CD4-positive, alpha-beta T cell treated with Interleukin-1 beta for 1 hour (primary cell): ENCODE measurements at regions not wholly inside any gene's neighbourhood (a gene's known extent, or its start where the extent isn't known, plus 50 kb on each side); places are given as distances from the start of the nearest gene placed in this dataset.

Experiments
- DNase-seq, 2 donors: peaks; one replicate each; pipeline ENCODE4 v3.0.0-alpha.2; 2020 to 2022

DNA sequence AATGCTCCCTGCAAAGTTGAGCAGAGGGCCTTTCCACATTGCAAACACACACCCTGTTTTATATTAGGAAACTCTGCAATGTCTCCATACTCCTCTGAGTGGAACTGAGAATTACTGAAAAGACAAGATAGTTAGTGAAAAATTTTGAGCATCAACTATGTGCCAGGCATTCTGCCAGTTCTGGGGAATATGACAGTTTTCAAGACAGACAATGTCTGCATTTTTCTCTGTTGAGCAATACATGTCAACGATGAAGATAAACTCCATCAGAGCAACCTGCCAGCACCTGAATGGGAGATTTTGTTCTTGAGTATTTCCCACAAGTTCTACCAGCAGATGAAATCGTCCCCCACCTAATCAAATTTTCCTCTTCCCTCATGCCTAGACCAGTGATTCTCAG, 203.4 kb upstream of the BMPER start:
- DNase-seq = no peak

DNA sequence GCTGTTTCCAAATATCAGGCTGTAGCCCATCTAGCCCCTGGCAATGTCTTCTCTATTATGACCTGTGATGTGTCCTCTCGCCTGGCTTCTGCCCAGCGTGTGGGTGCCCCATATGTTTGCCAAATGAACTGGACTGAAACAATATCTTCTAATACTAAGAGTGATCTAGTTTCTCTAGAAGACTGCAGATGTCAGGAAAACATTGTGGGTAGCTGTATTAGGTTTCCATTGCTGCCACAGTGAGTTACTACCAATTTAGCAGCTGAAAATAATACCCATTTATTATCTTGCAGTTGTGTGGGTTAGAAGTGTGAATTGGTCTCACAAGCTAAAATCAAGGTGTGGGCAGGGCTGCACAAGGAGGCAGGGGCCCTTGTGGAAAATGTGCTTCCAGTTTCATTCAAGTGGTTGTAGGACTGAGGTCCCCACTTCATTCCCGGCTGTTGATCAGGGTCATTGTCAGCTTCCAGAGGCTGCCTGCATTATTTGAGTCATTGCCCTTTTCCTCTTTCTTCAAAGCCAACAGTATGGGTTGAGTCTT, 202.8 kb upstream of the BMPER start:
- DNase-seq = no peak

DNA sequence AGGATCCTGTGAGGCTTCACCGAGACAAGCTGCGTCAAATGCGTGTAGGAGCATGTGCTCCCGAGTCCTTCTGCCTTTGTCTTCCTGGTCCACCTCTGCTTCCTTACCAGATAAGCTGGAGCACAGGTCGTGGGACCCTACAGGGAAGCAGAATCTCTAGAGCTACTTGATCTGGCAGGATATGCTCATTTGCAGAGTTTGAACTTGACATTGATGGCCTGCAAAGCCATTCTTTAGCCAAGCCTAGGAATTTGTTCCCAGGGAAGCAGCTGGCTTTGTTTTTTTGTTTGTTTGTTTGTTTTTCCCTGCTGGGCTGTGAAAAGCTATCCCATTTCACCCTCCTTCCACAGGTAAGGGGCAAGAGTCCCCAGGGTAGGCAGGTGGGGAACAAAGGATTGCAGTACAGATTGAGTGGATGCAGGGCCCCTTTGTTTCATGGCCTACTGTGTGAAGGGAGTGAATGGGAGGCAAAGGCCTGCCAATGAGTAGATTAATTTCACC, 200.0 kb upstream of the BMPER start:
- no peak for DNase-seq

DNA sequence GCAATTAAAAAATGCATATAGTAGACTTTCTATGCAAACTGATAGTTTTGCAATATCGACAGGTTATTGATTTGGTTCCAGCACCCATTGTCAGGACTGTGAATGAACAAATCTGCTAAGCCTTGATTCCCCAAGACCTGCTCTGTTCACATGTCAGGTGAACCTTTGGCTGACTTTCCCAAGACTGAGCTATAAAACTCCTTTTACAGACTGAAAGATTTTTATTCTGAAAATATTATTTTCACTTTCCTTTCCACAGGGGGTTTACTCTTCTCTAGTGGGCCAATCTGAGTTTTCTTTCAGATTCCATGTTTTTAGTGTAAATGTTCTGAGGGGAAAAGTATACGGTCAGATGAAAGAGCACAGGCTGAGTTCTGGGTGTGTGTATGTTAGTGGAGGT, 199.2 kb upstream of the BMPER start:
- DNase-seq = no peak

DNA sequence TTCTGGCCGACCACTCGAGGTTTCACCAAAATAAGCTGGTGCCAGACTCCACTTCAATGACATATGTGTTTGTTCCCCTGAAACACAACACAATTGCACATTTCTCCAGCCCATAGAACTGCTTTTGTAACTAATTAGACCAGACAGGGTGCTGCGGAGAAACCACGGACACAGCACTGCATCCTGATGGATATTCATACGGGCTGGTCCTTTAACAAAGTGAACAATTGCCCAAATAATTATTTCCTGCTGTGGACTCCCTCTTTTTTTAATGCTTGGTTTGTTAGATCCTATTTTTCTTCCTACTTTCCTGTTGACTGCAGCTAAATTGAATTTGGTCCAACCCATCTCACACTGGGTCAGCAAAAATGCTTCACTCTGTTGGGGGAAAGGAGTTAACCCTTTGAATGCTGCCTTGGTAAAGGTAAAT, 198.6 kb upstream of the BMPER start:
- no peak for DNase-seq

DNA sequence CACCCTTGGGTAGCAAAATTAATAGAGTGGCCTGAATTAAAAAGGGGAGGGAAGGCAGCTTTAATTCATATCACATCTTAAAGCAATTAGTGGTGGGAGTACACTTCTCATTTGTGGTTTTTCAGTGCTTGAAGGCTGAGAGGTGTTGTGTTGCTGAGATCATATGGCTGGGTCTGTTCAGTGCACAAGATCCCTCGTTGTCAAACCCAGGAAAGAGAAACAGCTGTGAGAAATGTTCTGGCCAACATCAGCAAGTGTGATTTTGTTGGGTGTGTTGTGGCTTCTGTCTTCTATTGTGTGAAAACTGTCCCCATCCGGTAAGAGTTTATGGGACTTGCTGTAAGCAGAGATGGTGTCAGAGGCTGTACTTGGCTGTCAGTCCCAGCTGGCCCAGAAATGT, 197.9 kb upstream of the BMPER start:
- peak; percentile 5 to 27 for DNase-seq

DNA sequence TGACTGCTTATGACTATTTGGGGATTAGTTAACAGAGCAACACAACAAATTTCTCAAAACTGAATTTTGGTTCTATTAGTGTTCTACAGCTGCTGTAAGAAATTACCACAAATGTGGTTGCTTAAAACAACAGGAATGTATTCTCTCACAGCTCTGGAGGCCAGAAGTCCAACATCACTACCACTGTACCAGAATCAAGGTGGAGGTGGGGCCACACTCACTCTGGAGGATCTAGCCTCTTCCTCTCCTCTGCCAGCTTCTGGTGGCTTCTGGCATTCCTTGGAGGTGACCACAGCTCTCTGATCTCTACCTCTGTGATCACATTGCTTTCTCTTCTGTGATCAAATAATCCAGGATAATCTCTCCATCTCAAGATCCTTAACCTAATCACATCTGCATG, 194.7 kb upstream of the BMPER start:
- DNase-seq = no peak

DNA sequence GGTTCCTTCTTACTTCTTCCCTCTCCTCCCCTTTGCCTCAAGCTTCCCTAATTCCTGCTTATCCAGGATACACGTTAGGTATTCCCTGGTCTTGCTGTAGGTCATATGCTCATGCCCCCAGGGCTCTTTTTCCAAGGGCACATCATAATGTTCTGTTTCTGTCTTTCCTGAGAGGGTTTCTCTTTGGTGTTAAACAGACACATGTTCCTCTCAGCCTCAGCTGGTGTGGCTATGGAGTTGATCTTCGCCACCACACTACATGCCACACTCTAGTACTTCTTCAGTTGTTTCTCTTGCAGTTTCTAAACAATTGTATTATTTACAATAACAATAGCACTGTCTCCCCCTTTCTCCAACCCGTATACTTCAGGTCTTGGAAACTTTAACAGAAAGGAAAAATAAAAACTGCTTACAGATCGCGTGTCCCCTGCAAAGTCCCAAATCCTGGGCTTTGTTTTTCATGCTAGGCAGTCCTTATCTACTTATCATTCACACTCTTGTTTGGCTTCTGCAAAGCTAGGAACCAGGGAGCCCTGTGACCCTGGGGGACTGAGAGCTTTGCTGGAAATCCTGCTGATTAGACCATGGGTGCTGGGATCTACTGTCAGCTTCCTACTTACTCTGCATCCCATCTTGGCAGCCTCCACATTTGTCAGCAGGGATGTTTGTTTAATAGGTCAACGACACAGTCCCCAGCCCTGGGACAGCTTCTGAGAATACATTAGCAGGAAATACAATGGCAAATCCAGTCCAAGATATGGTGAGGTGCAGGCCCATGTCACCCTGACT, 193.9 kb upstream of the BMPER start:
- no peak for DNase-seq

DNA sequence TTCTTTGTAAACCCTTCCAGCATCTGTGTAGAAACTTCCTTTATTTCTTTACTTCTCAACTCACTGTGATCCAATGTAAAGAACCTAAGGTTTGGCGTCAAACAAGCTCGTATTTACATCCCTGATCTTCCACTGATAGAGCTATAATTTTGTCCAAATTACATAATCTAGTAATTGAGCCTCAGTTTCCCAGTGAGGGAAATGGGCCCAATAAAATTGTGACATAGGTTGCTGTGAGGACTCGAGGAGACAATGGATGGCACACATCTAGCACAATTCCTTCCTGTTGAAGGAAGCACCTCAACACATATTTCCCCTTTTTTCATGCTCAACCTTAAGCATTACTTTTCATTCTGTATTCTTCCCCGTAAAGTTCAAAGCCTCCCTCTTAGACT, 193.3 kb upstream of the BMPER start:
- DNase-seq = no peak

DNA sequence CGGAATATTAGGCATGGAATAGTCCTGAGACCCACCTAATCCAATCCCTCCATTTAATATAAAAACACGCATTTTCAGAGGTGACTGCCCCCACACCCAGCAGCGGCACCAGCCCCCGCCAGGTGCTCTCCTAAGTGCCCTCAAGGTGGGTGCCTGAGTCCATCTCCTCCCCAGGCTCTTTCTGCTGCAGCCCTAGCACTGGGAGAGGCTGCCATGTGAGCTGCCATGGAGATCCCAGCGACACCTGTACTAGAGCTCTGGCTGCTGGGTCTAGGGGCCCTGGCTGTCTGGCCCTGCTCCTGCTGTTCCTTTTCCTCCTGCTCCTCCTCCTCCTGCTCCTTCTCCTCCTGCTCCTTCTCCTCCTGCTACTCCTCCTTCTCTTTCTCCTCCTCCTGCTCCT, 191.1 kb upstream of the BMPER start:
- DNase-seq = no peak

DNA sequence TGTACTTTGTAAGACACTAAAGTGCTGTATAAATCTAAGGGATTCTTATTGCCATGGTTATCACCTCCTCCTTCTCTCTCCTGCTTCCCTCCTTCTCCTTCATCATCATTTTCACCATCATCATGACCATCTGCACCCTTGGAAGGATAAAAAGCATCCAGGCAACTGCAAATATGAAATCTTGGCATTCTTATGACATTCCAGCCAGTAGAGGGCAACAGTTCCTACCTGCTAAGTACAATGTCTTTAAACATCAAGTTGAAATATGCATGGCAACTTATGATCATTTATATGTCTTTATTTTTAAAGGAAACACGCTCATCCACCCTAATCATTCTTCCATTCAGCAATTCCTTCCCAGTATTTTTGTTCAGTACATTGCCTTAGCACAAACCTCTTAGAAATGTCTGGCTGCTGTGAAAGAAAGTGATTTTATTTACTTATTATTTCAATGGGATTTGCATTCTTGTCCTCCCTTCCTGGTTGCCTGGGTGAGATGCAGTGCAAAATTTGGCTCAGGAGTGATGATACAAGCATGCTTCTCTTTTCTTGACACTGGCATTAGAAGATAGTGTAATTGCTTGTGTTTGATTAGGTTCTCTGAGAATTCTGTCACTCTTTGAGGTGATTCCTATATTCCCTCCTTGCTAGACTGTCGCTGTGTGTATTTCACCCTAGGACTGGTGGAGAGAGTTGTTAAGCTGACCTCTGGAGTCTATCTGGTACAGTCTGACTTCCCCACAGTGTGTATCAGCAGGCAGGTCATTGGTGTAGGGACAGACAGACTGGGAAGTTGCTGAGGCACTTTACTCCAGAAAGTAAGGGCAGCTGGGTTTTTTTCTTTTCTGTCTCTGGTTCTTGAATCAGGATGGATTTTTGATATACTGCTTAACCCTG, 188.5 kb upstream of the BMPER start:
- no peak for DNase-seq

DNA sequence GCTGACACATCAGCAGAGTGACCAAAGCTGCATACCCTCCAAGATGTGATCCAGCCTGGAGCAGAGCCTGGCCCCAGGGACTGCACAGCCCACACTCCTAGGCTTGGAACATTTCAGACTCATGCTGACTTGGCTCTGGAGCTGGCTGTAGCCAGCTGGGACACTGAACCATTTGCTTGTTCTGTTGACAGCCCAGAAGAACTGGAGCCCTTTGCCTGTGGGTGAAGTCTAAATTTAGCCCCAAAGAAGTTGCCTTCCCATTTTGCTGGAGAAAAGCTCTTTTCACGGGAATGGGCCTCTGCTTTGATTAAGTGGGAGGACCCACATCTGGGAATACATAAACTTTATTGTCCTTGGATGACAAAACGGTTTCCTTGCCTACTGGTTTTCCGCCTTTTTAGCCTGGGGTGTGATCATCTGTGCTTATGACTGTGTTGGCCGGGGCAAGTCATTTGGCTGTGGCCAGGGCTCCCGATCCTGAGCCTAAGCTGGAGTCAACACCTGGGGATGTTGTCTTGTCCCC, 186.2 kb upstream of the BMPER start:
- DNase-seq = no peak

DNA sequence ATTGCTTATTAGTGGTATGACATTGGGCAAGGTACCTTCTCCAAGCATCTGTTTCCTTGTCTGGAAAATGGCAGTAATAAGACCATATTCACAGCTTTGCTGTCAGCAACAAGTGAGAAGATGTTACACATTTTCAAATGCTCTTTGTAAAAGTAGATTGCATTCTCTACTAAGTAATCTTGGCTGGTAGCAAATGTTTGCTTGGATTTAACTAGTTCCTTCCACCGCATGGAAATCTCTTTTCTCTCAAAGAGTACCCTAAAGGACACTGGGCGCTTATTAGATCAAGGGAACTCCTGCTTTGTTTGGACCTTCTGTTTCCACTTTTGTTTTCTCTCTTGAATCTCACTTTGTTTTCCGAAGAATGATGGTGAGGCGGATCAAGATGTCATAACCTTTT, 185.2 kb upstream of the BMPER start:
- DNase-seq = no peak

DNA sequence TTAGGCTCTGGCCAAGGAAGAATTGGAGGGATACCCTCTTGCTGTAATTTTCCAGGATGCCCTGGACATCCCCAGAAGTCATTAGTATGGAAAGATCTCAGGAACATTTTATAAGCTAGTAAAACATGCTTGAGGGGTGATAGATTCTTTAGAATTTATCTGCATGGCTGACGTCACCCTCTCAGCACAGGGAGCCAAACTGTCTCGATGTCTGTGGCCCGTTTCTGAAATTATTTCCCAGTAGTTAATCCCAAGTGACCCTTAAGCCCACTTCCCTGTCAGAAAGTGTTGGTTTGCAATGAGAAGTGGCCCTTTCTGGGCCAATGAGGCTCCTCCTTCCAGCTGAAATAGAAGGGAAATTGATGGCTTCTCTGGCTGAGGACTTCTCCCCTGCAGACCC, 184.5 kb upstream of the BMPER start:
- DNase-seq = no peak

DNA sequence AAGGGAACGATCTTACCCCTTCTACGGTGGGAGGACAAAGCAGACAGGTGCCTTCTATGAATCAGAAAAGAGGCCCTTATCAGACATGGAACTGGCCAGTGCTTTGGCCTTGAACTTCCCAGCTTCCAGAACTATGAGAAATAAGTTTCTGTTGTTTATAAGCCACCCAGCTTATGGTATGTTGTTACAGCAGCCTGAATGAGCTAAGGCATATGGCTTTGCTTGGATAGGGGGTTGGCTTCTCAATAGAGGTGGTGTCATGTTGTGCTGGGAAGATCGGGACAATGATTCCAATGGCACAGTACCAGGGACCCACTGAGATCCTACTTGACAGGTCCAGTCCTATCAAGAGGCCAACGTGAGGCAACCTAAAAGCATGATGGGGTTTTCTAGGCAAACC, 183.4 kb upstream of the BMPER start:
- DNase-seq = no peak

DNA sequence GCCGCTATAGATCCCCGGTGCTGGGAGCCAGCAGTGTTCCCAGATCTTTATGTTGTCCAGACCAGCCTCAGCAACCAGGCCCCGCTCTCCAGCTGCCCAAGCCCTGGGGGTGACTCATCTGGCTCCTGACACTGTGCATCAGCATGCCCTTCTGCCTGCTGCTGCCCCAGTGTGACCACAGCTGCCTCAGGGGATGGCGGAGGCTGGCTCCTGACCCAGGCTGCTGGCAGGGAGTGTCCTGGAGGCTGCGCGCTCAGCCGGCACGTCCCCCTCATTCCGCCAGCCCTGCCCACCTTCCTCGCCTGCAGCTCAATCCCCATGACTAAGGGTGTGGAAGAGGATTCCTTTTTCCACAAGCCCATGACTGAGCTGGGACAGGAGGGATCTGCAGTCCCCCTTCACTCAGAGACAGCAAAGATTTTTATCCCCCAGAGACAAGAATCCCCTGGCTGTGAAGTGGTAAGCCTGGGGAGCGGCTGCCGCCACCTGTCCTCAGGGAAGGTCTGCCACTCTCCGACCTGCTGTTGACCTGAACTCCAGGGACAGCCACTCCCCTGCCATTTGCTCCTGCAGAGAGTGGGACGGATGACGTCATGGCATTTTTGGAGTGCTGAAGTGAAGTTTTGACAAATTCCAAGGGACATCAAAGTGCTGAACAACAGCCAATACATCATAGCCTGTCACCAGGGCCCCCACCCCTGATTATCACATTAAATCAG, 182.8 kb upstream of the BMPER start:
- DNase-seq = no peak

DNA sequence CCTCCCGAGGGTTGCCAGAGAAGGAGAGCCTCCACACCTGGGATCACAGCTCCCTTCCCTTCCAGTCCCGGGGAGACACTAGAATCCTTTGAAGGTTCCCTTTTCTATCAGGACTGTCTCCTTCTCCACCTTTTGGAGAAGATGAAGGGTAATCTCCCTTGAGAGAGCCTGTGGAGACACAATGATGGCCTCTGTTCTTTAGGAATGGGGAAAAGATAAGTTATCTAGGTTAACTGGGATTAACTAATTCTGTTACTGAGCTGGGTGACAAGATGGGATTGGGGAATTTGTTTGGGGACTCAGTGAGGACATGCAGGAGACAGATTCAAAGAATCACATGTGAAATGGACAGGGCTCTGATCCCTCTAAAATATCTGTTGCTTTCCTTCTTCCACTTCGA, 181.1 kb upstream of the BMPER start:
- DNase-seq = no peak

DNA sequence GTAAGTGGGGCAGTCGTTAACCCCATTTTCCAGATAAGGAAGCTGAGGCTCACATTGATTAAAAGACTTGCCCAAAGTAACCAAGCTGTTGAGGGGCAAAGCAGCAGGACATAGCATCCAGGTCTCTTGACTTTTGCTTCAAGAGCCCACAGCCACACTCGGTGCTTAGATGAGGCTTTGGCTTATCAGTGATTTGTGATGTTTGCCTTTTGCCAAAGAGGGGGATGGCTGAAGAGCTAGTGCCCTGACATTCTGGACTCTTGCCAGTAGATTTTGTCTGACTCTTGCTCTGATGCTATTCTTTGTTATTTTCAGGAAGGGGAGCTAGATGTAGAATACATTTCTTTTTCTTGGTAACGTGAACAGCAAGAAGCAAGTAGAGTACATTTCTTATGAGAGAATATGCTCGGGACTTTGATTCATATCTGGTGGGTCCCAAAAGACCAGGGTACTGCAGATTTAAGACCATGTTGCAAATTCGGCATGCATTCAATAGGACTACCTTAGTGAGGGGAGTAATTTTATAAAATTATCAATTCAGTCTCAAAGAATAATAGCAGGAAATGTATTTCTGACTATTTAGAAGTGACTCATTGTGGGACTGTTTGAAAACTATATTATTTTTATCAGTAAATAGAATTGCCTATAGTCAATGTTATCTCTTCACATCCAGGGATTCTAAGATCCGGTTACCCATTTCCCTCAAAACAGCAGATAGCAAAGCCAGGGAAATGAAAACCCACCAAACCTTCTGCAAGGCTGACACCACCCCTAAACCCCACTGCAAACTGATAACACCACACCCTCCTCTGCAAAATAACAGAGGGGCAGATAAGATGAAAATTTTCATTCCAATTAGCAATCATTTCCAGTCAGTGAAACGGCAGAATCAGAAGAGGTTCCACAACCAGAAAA, 180.0 kb upstream of the BMPER start:
- DNase-seq = no peak

DNA sequence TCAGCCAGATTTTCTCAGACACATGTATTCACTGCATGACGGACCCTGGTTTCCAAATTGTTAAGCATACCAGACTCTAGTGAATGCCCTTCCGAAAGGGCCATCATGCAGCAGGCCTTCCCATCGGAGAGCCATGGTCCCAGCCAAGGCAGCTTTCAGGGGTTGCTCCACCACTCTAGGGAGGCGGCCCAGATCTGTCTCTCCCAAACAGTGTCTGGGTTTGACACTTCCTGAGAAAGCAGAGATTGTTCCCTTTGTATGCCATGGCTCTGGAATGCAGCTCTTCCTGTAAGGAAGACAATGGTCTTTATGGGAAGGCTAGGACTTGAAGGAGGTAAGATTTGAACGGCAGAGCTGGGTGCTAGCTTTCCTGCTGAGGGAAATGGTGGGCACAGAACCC, 178.8 kb upstream of the BMPER start:
- no peak for DNase-seq

DNA sequence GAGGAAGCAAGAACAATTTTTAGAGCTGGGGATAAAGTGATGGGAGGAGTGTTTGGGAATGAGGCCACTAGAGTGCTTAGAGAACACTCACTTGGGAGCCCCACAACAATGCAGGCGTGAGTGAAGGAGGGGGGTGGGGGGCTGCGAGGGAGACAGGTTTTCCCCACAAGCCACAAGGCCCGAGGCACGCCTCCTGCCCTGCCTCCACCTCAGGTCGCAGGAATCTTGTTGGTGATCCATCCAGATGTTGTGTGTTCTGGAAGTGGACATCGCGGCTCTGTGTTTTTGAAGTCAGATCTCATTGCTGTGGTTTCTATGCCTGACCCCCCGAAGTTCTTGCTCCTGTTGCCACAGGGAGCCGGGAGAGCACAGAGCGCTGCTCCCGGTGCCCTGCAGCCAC, 178.0 kb upstream of the BMPER start:
- no peak for DNase-seq

DNA sequence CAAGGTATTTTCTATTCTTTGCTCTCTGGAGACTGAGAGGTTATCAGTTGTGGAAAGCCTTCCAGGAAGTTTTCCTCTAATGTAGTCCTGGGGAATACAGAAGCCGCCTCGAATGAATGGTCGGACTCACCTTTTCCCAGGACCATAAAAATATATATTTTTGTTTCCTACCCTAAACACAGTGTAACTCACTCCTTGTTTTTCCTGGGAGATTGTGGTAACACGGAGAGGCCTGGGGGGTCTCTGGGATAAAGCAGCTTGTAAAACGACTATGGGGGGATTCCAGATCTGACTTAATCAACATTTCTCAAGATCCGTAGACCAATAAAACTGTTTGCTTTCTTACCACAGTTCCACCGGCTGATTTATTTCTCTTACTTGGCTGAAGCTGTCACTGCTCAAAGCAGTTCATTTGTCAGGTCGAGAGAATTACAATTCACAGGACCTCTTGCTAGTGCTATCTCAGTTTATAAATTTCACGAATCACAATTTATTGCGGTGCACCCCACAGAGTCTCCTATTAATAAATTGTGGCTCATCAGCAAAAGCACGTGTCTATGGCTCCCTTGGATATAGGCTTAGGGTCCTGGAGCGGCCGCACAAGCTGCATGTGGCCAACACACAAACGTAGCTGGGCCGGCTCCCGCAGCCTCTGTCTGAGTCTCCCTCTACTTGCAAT, 176.3 kb upstream of the BMPER start:
- DNase-seq = no peak
